ENCODE measurements at regions not wholly inside any gene's neighbourhood (a gene's known extent, or its start where the extent isn't known, plus 50 kb on each side); places are given as distances from the start of the nearest gene placed in this dataset.

DNA sequence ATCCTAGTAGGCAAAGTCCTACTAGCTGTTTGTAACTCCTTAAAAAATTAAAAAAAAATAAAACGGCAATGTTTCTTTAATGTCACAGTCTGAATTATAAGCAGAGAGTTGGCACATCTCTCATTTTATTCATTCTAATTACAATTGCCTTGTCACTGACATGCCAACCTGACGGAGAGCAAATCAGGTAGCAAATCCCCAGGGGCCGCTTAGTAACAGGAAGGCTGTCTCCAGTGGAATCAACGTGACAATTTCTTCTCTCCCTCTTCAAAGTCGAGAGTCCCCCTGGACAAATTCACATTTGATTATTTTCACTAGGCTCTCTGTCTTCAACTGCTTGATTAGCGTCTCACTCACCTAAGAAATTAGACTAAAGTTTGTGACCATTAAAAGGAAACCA lies 1598.9 kb upstream of the PIK3C3 start:
- TF ChIP-seq FOXP2 (optimal IDR thresholded peaks at IDR 0.05; ENCODE audit: borderline replicate concordance, extremely low read depth, extremely low read length, insufficient read depth) = no peak
- TF ChIP-seq TAF1 (IDR thresholded peaks at IDR 0.05; ENCODE audit: borderline replicate concordance, insufficient read depth, low read length) = no peak

Data from PFSK-1 (cell line).